GM19035 (cell line): ENCODE measurements at regions not wholly inside any gene's neighbourhood (a gene's known extent, or its start where the extent isn't known, plus 50 kb on each side); places are given as distances from the start of the nearest gene placed in this dataset.
"Not testable (repeated sequence)": the region's sequence is repeated elsewhere in the genome, so short reads cannot be mapped to it uniquely, and the experiment has no call there.

ENCODE experiments used
- ATAC-seq: cut with Tn5 transposase; IDR thresholded peaks from one replicate; pipeline ENCODE4 v1.9.1; 2021; ENCODE audit not compliant: unreplicated experiment

DNA sequence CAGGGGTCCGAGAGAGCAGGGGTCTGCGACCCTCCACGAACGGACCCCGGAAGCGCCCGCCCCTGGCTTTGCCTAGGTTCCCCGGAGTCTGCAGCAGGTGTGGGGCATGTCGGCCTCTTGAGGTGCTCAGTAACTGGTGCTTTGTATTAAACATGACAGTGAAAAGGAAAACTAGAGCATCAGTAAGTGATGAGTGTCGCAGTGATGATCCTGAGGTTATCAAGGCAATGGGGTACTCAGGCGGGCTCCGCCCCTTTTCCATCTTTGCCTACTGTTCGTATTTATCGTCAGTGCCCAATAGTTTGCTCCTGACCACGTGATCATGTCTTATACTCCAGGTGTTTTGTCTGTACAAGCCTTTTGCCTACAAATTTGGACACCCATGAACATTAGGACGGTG, 262.4 kb downstream of the ZNF37A start:
- ATAC-seq = peak; percentile 53

DNA sequence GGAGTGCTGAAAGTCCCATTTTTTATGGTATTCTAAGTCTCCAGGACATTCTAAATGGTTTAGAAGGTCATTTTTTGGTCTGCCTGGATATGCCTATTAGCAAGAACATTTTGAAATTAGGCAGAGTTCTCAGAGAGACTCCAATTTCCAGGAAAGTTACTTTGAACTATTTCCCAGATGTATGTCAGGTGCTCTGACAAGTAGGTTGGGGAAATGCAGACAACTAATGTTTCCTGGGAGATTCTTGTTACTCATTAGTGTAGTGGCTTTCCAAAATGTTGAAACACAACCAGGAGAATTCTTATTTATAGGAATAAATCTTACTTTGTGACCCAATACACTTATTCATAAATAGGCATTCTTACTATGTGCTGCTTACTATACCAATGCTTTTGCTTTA, 268.4 kb downstream of the ZNF37A start:
- not testable (repeated sequence) for ATAC-seq

DNA sequence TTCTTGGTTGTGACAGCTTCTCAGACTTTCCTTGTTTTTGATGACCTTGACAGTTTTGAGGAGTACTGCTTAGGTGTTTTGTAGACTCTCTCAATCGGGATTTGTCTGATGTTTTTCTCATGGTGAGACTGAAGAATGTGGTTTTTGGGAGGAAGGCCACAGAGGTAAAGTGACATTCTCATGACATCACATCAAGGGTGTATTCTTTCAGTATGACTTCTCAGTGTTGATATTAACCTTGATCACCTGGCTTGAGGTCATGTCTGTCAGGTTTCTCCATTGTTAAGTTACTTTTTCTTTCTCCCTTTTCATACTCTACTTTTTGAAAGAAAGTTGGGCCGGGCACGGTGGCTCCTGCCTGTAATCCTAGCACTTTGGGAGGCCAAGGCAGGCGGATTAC, 269.9 kb downstream of the ZNF37A start:
- not testable (repeated sequence) for ATAC-seq

DNA sequence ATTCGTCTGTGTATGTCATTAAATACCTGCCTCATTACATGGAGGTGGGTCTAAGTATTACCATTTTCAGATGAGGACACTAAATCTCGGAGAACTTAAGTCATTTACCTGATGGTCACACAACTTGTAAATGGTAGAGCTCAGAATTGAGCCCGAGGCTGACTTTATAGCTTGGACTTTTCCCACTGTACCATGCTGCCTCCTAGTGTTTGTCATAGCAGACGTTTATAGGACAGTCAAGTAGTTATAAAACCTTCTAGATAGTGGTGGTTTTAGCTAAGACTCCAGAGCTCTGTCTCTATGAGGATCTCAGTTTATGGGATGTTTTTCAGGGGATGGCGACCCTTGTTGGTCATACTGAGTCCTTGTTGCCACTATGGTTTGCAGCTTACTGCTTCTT, 271.8 kb downstream of the ZNF37A start:
- ATAC-seq = not testable (repeated sequence)

DNA sequence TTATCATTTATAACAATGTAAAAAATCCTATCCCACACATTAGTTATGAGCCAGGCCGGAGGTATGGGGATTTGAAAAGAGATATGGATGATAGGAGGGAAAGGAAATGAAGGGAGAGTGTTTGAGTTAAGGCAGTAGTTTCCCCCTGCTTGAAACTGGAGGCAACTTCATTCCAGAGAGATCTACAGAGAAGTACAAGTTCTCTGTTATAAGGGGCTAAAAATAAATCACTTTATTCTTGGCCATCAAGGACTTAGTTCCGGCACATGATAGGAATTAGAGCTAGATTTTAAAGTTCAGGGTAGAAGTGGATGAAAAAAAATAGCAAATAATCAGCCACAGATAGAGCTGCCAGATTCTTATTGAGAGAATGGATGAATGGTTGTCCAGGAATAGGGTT, 289.7 kb downstream of the ZNF37A start:
- not testable (repeated sequence) for ATAC-seq

DNA sequence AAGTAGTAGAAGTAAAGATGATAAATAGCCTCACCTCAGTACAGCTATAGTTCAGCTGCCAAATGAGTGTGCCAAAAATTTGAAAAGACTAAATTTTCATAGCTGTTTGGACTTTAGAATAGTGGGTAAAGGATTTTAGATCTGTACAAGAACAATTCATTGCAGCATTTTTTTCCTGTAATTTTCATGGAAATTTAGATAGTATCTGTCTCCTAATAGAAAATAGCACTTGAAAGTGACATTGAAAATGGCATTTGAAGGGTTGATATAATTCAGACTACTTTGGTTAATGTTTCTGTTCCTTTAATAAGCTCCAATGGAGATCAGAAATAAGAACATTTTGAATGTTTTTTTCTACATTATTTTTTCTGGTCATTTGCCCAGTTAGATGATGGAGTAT, 292.7 kb downstream of the ZNF37A start:
- not testable (repeated sequence) for ATAC-seq

DNA sequence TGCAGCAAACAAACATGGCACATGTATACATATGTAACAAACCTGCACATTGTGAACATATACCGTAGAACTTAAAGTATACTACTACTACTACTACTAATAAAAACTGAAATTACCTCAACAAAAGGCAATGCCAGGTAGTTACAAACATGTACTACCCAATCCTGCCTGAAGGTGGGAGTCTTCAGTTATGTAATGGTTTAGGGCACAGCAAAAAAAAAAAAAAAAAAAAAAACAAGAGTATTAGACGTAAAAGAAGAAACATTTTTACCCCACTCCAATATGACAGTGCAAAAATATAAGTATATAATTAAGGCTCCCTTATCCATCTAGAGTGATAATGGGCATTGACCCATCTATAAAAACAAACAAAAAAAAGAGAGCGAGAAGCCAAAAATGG, 296.6 kb downstream of the ZNF37A start:
- ATAC-seq = not testable (repeated sequence)

DNA sequence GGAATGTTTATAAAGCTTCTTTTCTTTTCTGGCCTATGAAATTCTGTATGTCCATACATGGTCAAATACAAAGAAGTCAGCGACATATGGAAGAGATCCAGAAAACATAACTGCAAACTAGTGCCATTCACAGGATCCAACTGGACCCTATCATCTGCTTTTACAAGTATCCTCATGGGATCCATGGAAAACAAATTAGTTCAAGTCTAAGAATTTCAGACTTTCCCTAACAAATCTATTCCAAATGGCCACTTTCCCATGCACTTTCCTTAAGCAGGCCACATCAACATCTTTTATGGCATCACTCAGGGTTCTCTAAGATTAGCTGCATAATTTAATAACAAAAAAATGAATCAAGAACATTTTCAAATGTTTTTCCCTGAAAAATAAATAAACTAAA, 301.3 kb downstream of the ZNF37A start:
- ATAC-seq = not testable (repeated sequence)

DNA sequence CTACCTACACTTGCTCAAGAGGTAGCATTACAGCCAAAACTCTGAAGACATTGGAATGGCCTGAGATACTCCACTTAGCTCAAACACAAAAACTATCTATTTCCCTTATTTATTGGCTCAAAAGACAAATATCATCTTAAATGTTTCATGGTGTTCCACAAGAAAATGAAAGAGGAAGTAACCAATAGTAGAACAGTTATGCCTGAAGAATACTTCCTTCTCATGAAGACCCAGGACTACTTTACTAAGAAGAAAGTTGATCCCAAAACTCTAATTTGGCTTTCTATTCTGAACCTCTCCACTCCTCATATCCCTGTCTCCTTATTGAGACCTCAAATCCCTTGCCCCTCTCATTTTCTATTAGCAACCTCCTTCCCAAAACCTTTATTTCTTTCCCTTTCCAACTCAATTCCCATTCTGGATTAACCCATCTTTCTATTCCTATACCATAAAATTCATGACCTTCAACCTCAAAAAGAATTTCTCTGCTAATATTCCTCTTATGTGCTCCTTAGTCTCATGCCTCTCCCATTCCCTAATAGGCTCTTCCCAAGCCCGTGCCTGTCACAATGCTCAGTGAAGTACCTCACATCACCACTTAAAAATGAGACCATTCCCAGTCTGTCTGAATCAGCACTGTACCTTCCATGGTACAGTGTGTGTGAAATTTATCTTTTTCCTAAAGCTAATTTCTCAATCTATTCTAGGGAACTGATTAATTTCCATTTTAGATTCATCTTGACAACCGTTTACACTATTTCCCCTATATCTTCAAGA, 302.2 kb downstream of the ZNF37A start:
- not testable (repeated sequence) for ATAC-seq

DNA sequence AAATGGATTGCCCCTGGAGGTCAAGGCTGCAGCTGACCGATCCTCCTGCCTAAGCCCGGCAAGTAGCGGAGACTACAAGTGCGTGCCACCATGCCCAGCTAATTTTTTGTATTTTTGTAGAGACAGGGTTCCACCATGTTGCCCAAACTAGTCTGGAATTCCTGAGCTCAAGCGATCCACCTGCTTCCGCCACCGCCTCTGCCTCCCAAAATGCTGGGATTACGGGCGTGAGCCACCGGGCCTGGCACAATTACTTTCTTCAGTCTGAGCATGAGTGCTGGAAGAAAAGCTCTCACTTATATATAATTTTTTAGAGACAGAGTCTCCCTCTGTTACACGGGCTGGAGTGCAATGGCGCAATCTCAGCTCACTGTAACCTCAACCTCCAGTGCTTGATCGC, 307.4 kb downstream of the ZNF37A start:
- ATAC-seq = not testable (repeated sequence)

DNA sequence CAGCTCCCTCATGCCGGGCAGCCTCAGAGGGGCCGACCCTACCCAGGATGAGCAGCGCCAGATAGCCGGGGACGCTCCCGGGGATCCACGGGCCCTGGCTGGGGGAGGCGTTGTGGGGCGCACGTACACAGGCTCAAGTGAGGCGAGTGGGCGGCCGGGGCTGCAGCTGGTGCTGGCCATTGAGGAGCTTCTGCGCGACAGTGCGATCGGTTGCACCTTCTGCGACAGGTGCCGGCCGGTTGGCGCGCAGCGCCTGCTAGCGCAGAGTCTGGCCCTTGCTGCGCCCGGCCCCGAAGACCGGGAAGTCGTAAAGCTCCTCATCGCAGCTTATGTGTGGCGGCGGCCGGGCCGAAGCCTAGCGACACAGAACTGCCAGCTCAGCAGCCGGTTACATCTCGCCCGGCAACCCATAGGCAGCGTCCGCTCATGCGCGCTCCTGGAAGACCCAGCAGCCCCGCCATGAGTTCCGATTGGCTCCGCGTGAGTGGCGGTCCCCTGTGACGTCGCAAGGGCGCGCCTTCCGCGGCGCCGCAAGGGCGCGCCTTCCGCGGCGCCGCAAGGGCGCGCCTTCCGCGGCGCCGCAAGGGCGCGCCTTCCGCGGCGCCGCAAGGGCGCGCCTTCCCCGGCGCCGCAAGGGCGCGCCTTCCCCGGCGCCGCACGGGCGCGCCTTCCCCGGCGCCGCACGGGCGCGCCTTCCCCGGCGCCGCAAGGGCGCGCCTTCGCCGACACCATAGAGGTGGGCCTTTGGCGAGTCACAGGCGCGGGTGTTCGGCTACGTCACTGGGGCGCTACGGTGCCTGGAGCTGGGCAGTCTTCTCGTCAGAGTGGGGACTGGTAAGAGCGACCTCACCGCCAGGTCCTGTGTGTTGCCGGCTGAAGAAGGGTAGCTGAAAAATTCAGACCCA, 308.6 kb downstream of the ZNF37A start:
- ATAC-seq = peak; percentile 99

DNA sequence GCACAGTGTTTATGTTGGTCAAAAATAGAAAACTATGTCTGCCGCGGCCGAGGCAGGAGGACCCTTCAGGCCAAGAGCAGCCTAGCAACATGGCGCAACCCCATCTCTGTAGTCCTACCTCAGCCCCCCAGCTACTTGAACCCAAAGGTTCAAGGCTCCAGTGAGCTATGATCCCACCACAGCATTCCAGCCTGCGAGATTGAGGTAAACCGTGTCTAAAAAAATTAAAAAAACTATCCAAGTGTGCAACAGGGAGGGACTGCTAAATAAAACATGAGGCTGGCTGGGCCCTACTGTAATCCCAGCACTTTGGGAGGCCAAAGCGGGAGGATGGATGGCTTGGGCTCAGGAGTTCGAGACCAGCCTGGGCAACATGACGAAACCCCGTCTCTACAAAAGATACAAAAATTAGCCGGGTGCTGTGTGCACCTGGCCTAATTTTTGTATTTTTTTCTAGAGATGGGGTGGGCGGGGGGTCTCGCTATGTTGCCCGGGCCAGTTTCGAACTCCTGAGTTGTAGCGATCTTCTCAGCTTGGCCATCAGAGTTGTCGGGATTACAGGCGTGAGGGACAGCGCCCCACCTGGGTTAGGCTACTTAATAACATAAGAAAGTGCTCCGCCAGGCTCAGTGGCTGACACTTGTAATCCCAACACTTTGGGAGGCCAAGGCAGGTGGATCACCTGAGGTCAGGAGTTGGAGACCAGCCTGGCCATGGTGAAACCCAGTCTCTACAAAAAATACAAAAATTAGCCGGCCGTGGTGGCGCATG, 309.4 kb downstream of the ZNF37A start:
- ATAC-seq = not testable (repeated sequence)

DNA sequence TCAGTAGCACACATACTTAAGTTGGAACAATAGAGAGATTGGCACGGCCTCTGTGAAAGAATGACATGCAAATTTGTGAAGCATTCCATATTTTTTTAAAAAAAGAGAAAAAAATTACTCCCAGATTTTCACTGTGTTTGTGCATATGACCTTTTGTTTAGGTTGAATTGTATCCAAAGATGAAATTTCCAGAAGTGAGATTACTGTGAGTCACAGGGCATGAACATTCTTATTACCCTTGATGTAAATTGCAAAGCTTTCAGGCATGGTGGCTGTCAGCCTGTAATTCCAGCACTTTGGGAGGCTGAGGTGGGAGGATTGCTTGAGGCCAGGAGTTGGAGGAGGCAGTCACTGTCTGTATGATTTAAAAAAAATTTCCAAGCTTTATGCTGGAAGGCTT, 329.5 kb downstream of the ZNF37A start:
- not testable (repeated sequence) for ATAC-seq

DNA sequence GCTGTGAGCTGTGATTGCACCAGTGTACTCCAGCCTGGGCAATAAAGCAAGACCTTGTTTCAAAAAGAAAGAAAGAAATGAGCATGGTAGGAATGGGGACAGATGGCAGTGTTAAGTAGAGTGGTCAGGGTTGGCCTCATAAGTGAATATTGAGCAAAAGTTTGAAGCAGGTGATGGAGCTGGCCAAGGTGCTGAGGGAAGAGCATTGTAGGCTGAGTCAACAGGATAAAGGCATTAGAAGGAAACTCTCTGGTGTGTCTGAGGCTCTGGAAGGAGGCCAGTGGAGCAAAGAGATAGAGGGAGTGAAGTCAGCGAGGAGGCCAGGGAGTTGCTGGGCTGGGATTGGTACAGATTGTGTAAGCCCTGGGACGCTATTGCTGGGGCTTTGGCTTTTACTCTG, 336.1 kb downstream of the ZNF37A start:
- ATAC-seq = not testable (repeated sequence)

DNA sequence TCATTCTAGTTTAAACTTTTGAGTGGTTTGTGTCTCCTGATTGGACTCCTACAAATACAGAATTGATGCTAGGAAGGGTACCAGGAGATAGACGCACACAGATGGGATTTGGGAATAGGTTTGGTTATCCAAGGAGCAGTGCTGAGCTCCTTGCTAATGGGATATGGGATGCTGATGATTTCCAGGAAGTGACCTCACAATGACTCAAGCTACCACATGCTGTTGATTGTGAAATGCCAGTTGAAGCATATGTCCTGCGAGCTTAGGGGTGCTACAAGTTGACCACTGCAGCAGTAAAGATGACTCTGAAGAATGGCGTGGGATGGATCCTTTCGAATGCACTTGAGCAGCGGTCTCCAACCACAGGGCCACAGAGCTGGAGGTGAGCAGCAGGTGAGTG, 343.2 kb downstream of the ZNF37A start:
- ATAC-seq = not testable (repeated sequence)

DNA sequence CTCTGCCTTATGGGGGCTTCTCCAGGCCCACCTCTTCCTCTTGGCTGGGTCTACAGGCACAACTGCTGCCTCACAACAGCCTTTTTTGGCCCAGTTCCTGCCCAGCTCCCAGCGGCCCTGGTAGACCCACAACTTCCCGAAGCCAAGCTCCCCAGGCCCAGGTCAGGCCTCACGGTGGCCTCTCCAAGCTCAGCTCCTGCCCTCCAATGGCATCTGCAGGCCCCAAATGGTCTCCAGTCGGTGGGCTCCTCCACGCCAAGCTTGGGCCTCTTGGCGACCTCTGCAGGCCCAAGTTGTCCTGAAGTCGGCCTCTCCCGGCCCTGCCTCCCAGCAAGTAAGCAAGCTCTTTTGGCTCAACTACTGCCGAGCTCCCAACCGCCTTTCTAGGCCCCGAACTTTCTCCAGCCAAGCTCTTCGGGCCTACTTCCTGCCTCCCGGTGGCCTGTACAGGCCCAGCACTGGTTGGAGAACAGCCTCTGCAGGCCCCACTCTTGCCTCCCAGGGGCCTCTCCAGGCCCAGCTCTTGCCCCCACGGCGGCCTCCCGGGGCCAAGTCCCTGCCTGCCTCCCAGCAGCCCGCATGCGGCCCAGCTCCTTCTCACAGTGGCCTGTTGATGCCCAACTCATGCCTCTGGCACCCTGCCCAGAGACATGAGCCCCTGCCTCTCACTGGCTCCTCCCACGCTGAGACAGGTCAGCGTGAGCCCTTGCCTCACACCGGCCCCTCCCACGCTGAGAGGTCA, 354.6 kb downstream of the ZNF37A start:
- not testable (repeated sequence) for ATAC-seq

DNA sequence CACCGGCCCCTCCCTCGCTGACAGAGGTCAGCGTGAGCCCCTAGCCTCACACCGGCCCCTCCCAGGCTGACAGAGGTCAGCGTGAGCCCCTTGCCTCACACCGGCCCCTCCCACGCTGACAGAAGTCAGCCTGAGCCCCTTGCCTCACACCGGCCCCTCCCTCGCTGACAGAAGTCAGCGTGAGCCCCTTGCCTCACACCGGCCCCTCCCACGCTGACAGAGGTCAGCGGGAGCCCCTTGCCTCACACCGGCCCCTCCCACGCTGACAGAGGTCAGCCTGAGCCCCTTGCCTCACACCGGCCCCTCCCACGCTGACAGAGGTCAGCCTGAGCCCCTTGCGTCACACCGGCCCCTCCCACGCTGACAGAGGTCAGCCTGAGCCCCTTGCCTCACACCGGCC, 355.5 kb downstream of the ZNF37A start:
- not testable (repeated sequence) for ATAC-seq

DNA sequence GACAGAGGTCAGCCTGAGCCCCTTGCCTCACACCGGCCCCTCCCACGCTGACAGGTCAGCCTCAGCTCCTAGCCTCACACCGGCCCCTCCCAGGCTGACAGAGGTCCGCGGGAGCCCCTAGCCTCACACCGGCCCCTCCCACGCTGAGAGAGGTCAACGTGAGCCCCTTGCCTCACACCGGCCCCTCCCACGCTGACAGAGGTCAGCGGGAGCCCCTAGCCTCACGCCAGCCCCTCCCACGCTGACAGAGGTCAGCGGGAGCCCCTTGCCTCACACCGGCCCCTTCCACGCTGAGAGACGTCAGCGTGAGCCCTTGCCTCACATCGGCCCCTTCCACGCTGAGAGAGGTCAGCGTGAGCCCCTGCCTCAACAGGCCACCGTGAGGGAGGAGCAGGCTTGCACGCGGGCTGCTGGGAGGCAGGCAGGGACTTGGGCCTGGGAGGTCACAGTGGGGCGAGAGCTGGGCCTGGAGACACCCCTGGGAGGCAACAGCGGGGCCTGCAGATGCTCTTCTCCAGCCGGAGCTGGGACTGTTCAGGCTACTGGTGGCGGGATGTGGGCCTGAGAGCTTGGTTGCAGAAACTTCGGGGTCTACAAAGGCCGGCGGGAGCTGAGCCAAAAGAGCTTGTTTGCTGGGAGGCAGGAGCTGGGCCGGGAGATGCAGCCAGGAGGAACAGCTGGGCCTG, 356.4 kb downstream of the ZNF37A start:
- ATAC-seq = not testable (repeated sequence)

DNA sequence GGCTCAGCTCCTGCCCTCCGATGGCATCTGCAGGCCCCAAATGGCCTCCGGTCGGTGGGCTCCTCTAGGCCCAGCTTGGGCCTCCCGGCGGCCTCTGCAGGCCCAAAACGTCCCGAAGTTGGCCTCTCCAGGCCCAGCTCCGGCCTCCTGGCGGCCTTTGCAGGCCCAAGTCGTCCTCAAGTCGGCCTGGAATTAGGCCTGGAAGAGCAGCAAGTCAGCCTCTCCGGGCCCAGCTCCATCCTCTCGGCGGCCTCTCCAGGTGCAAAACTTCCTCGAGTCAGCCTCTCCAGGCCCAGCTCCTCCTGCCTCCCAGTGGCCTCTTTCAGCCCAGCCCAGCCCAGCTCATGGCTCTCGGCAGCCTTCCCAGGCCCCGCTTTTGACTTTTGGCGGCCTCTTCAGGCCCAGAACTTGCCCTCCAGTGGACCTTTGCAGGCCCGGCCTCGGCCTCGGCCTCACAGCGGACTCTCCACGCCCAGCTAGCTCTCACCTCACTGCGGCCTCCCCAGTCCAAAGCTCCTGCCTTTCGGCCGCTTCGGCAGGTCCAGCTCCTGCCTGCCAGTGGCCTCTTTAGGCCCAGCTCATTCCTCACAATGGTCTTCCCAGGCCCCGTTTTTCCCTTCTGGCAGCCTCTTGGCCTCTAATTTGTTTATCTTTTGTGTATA, 357.3 kb downstream of the ZNF37A start:
- not testable (repeated sequence) for ATAC-seq
